HCT116 (cell line): ENCODE measurements at regions not wholly inside any gene's neighbourhood (a gene's known extent, or its start where the extent isn't known, plus 50 kb on each side); places are given as distances from the start of the nearest gene placed in this dataset.

Source experiments
- ATAC-seq: fragments of 200-7000 bp; cut with Tn5 transposase; 2 replicates; pipeline ENCODE4 v1.9.1; 2020; ENCODE audit warnings: mild to moderate bottlenecking, moderate library complexity
- BruUV-seq: library from RNA; stranded (reverse); fragments of 400-500 nt; replicated peaks from 2 replicates; lab custom pipeline; 2021; lab: Mats Ljungman, UMichigan
- CTCF ChIA-PET: fragments of 300-600 bp; sonication (Branson Sonifier 250); formaldehyde crosslinking; loops from one replicate; lab custom pipeline; 2021; ENCODE audit warnings: antibody characterized with exemption; lab: Charles Lee
- POLR2A ChIA-PET: fragments of 300-600, 350-600 bp; sonication (Branson Sonifier 250); formaldehyde crosslinking; loops from one replicate; lab custom pipeline; 2021; ENCODE audit warnings: antibody characterized with exemption; lab: Charles Lee
- RAD21 ChIA-PET, 2 experiments: fragments of 300-600 bp; sonication (Branson Sonifier 250); formaldehyde crosslinking; loops; one replicate each; lab custom pipeline; 2023; ENCODE audit warnings: low total read pairs in 2 of 2; ENCODE audit not compliant: uncharacterized antibody in 2 of 2, unreplicated experiment in 2 of 2, low non-redundant PET in 1 of 2; lab: Charles Lee
- DNase-seq: peaks from one replicate; pipeline ENCODE4 v3.0.0-alpha.2; 2010; ENCODE audit warnings: low read depth, low spot score
- H2AFZ ChIP-seq: fragments of 200-600 bp; shearing (Covaris generic), sonication (generic); 2 replicates; pipeline ENCODE4 v1.6.1; 2017; ENCODE audit warnings: low read depth, mixed run types, mixed read lengths, antibody characterized with exemption, low read length; ENCODE audit not compliant: poor library complexity, severe bottlenecking
- H3K27ac ChIP-seq: 2 replicates; pipeline ENCODE4 v1.5.1; 2012; ENCODE audit warnings: low read depth, low read length
- H3K27me3 ChIP-seq: fragments of 200-600 bp; sonication (generic); 2 replicates; pipeline ENCODE4 v1.6.1; 2016; ENCODE audit warnings: mixed run types, low read length, mixed read lengths; ENCODE audit not compliant: insufficient read depth
- H3K36me3 ChIP-seq, 2 experiments: fragments of 200-500 bp in 1 of 2; fragments of 200-600 bp in 1 of 2; sonication (Bioruptor generic) in 1 of 2; sonication (generic) in 1 of 2; 2 replicates each; pipeline versions ENCODE4 v1.5.1 to v1.6.1; 2014 to 2016; ENCODE audit warnings: low read length in 2 of 2, inconsistent platforms in 1 of 2, mixed read lengths in 1 of 2, mixed run types in 1 of 2; ENCODE audit not compliant: insufficient read depth in 2 of 2, control insufficient read depth in 1 of 2
- H3K4me1 ChIP-seq, 2 experiments: fragments of 200-600 bp in 1 of 2; sonication (generic) in 1 of 2; 2 replicates each; pipeline versions ENCODE4 v1.5.1 to v1.6.1; 2012 to 2017; ENCODE audit warnings: low read length in 2 of 2, inconsistent platforms in 1 of 2, mild to moderate bottlenecking in 1 of 2, mixed read lengths in 1 of 2, mixed run types in 1 of 2, moderate library complexity in 1 of 2; ENCODE audit not compliant: insufficient read depth in 2 of 2, control insufficient read depth in 1 of 2
- H3K4me2 ChIP-seq: fragments of 200-600 bp; sonication (generic); 2 replicates; pipeline ENCODE4 v1.6.1; 2017; ENCODE audit warnings: mixed run types, low read length, mixed read lengths
- H3K4me3 ChIP-seq, 2 experiments: fragments of 200-600 bp in 1 of 2; sonication (generic) in 1 of 2; replicated peaks in 1 of 2; 2 replicates each; pipeline ENCODE4 v1.5.1; 2011 to 2016; ENCODE audit warnings: low read length in 2 of 2, control low read depth in 1 of 2, low read depth in 1 of 2, mild to moderate bottlenecking in 1 of 2, mixed read lengths in 1 of 2, mixed run types in 1 of 2
- H3K79me2 ChIP-seq: fragments of 200-600 bp; sonication (generic); 2 replicates; pipeline ENCODE4 v1.6.1; 2017; ENCODE audit warnings: mild to moderate bottlenecking, mixed run types, low read length, moderate library complexity, mixed read lengths; ENCODE audit not compliant: insufficient read depth
- H3K9ac ChIP-seq: fragments of 200-600 bp; sonication (generic); 2 replicates; pipeline ENCODE4 v1.6.1; 2016; ENCODE audit warnings: low read length, mixed read lengths
- H3K9me2 ChIP-seq: fragments of 200-600 bp; sonication (generic), shearing (Covaris generic); 2 replicates; pipeline ENCODE4 v1.6.1; 2017; ENCODE audit warnings: mixed run types, mild to moderate bottlenecking, moderate library complexity; ENCODE audit not compliant: insufficient read depth
- H3K9me3 ChIP-seq, 2 experiments: fragments of 200-500 bp in 1 of 2; fragments of 200-600 bp in 1 of 2; sonication (Bioruptor generic) in 1 of 2; sonication (generic) in 1 of 2; 2 replicates each; pipeline ENCODE4 v1.6.1; 2014 to 2017; ENCODE audit warnings: low read length in 2 of 2, mixed read lengths in 2 of 2, inconsistent platforms in 1 of 2, low read depth in 1 of 2, mild to moderate bottlenecking in 1 of 2, mixed run types in 1 of 2, moderate library complexity in 1 of 2; ENCODE audit not compliant: control insufficient read depth in 1 of 2, insufficient read depth in 1 of 2
- H4K20me1 ChIP-seq: fragments of 200-600 bp; sonication (generic), shearing (Covaris generic); 2 replicates; pipeline ENCODE4 v1.6.1; 2017; ENCODE audit warnings: mixed run types, mild to moderate bottlenecking, moderate library complexity; ENCODE audit not compliant: insufficient read depth
- CTCF ChIP-seq, 3 experiments: fragments of 200-600 bp in 1 of 3; sonication (generic) in 1 of 3; IDR thresholded peaks in 2 of 3; conservative IDR thresholded peaks in 1 of 3; 2 replicates each; pipeline ENCODE4 v1.5.1; 2012 to 2017; ENCODE audit warnings: low read depth in 2 of 3, low read length in 2 of 3, antibody characterized with exemption in 1 of 3, borderline replicate concordance in 1 of 3, control low read depth in 1 of 3, mild to moderate bottlenecking in 1 of 3, mixed read lengths in 1 of 3, mixed run types in 1 of 3, moderate library complexity in 1 of 3; ENCODE audit not compliant: insufficient read depth in 1 of 3
- ELF1 ChIP-seq: IDR thresholded peaks from 2 replicates; pipeline ENCODE4 v1.6.1; 2012; ENCODE audit warnings: low read depth, borderline replicate concordance
- POLR2A ChIP-seq: IDR thresholded peaks from 2 replicates; pipeline ENCODE4 v1.7.0; 2011; ENCODE audit warnings: borderline replicate concordance; ENCODE audit not compliant: insufficient read depth, insufficient read length; ENCODE audit errors: extremely low read depth
- RAD21 ChIP-seq: IDR thresholded peaks from 2 replicates; pipeline ENCODE4 v1.6.1; 2012; ENCODE audit warnings: low read depth, mild to moderate bottlenecking
- REST ChIP-seq: IDR thresholded peaks from 2 replicates; pipeline ENCODE4 v1.6.1; 2012; ENCODE audit warnings: low read depth
- SP1 ChIP-seq: IDR thresholded peaks from 2 replicates; pipeline ENCODE4 v1.6.1; 2012; ENCODE audit warnings: low read depth
- ZNF274 ChIP-seq: fragments of 200-500 bp; sonication (Bioruptor generic); IDR thresholded peaks from 2 replicates; pipeline ENCODE4 v1.6.1; 2014; ENCODE audit warnings: mild to moderate bottlenecking, low read depth, low read length, inconsistent platforms
- intact Hi-C: fragments of 100-400 bp; cut with micrococcal nuclease; formaldehyde crosslinking; loops from 2 replicates; pipeline ENCODE4 v1.10.0; 2022
- TF ChIP-seq, protein P1 (sequence below): IDR thresholded peaks from 2 replicates; pipeline ENCODE4 v1.6.1; 2012

DNA sequence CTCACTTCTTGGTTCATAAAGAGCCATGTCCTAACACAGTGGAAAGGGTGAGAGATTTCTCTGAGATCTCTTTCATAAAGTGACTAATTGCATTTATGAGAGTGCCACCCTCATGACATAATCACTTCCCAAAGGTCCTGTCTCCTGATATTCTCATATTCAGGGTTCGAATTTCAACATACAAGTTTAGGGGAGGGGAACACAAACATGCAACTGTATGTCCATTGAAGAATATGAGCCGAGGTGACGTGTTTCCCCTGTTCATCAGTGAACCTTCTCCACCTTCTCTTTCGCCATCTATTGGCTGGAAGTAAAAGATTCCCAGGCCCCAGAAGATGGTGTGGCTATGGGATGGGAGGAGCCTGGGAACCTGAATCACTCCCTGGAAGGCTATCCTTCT is 354.2 kb upstream of the ATP2B1 start:
- DNase-seq (peak; percentile 21), ATAC-seq (peak; percentile 86)
- BruUV-seq, result no TSS peak
- ChIA-PET RAD21 (no interaction called here), POLR2A (no interaction called here), CTCF (no interaction called here)
- H3K36me3 ChIP-seq, result no peaks in the 10 kb centered on the region
- H3K4me2 ChIP-seq, result no peak overlapping the region
- H3K27ac ChIP-seq, result no peak overlapping the region
- intact Hi-C loops, result no loop called here
- H2AFZ ChIP-seq, result peak overlapping the region; percentile 71
- H4K20me1 ChIP-seq, result no peaks in the 10 kb centered on the region
- H3K9ac ChIP-seq, result no peak overlapping the region
- no peak overlapping the region for H3K4me3 ChIP-seq
- no peaks in the 10 kb centered on the region for H3K9me3 ChIP-seq
- no peaks in the 10 kb centered on the region for H3K79me2 ChIP-seq
- no peaks in the 10 kb centered on the region for H3K27me3 ChIP-seq
- no peaks in the 10 kb centered on the region for H3K9me2 ChIP-seq
- 0 out of 6 replicates have a peak, but pooled peaks of 1 of the 3 experiments have one; percentile 18 for TF ChIP-seq CTCF (IDR thresholded peaks at IDR 0.05 in 2 of 3, conservative IDR thresholded peaks at IDR 0.05 in 1 of 3; ENCODE audit: borderline replicate concordance in 1 of 3, insufficient read depth in 1 of 3, low read depth in 2 of 3, low read length in 2 of 3)
- TF ChIP-seq, protein P1, sequence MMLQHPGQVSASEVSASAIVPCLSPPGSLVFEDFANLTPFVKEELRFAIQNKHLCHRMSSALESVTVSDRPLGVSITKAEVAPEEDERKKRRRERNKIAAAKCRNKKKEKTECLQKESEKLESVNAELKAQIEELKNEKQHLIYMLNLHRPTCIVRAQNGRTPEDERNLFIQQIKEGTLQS, result no peak
- no peak for TF ChIP-seq SP1
- no peak for TF ChIP-seq POLR2A
- no peak for TF ChIP-seq ZNF274
- TF ChIP-seq ELF1, result no peak
- no peak for TF ChIP-seq REST
- TF ChIP-seq RAD21, result peak; percentile 29
- 0 out of 4 replicates have a peak, but pooled peaks cover 0 to 6% of the 10 kb centered on the region in 2 experiments for H3K4me1 ChIP-seq
